PC-3 (cell line): ENCODE measurements at regions not wholly inside any gene's neighbourhood (a gene's known extent, or its start where the extent isn't known, plus 50 kb on each side); places are given as distances from the start of the nearest gene placed in this dataset.
"Not testable (repeated sequence)": the region's sequence is repeated elsewhere in the genome, so short reads cannot be mapped to it uniquely, and the experiment has no call there.

Source experiments
- ATAC-seq: fragments of 200-7000 bp; cut with Tn5 transposase; 2 replicates; pipeline ENCODE4 v1.9.1; 2020; ENCODE audit warnings: mild to moderate bottlenecking, moderate library complexity
- BruUV-seq: library from RNA; stranded (reverse); fragments of 400-500 nt; replicated peaks from 2 replicates; lab custom pipeline; 2021; lab: Mats Ljungman, UMichigan
- CTCF ChIA-PET: fragments of 300-600 bp; sonication (Branson Sonifier 250); formaldehyde crosslinking; loops from one replicate; lab custom pipeline; 2022; ENCODE audit warnings: antibody characterized with exemption; lab: Charles Lee
- POLR2A ChIA-PET: fragments of 300-600 bp; sonication (Branson Sonifier 250); formaldehyde crosslinking; loops from one replicate; lab custom pipeline; 2022; ENCODE audit warnings: antibody characterized with exemption; ENCODE audit not compliant: unreplicated experiment; lab: Charles Lee
- DNase-seq: peaks from one replicate; pipeline ENCODE4 v3.0.0-alpha.2; 2015
- H2AFZ ChIP-seq: fragments of 300-600 bp; sonication (generic); 2 replicates; pipeline ENCODE4 v1.6.0; 2016; ENCODE audit warnings: antibody characterized with exemption, low read length
- H3F3A ChIP-seq: fragments of 300-600 bp; sonication (generic); one replicate; pipeline ENCODE4 v1.6.0; 2017; ENCODE audit warnings: antibody characterized with exemption, low read length, control low read depth, mild to moderate bottlenecking; ENCODE audit not compliant: unreplicated experiment
- H3K27ac ChIP-seq: fragments of 300-600 bp; sonication (generic); 2 replicates; pipeline ENCODE4 v1.5.1; 2016; ENCODE audit warnings: mild to moderate bottlenecking, low read length
- H3K27me3 ChIP-seq: fragments of 300-600 bp; sonication (generic); 2 replicates; pipeline ENCODE4 v1.6.1; 2016; ENCODE audit warnings: low read length, mixed read lengths
- H3K36me3 ChIP-seq: fragments of 300-600 bp; sonication (generic); 2 replicates; pipeline ENCODE4 v1.6.1; 2016; ENCODE audit warnings: low read depth, mixed run types, low read length, mixed read lengths
- H3K4me1 ChIP-seq: fragments of 300-600 bp; sonication (generic); 2 replicates; pipeline ENCODE4 v1.5.1; 2016; ENCODE audit warnings: low read length; ENCODE audit not compliant: insufficient read depth
- H3K4me2 ChIP-seq: fragments of 300-600 bp; sonication (generic); 2 replicates; pipeline ENCODE4 v1.6.0; 2016; ENCODE audit warnings: low read length
- H3K4me3 ChIP-seq: fragments of 300-600 bp; sonication (generic); 2 replicates; pipeline ENCODE4 v1.5.1; 2016; ENCODE audit warnings: mild to moderate bottlenecking, low read length, mixed read lengths
- H3K79me2 ChIP-seq: fragments of 300-600 bp; sonication (generic); 2 replicates; pipeline ENCODE4 v1.6.1; 2017; ENCODE audit warnings: low read length, mixed read lengths
- H3K9ac ChIP-seq: fragments of 300-600 bp; sonication (generic); 2 replicates; pipeline ENCODE4 v1.6.0; 2016; ENCODE audit warnings: mild to moderate bottlenecking, low read length
- H3K9me2 ChIP-seq: fragments of 300-600 bp; sonication (generic); replicated peaks from 2 replicates; pipeline ENCODE4 v1.6.1; 2016; ENCODE audit warnings: mixed run types, low read length, mixed read lengths
- H3K9me3 ChIP-seq: fragments of 300-600 bp; sonication (generic); 2 replicates; pipeline ENCODE4 v1.6.1; 2016; ENCODE audit warnings: low read length, mixed read lengths
- H4K20me1 ChIP-seq: fragments of 300-600 bp; sonication (generic); 2 replicates; pipeline ENCODE4 v1.6.1; 2016; ENCODE audit warnings: low read length, mixed read lengths
- EZH2 ChIP-seq: fragments of 300-600 bp; sonication (generic); IDR thresholded peaks from one replicate; pipeline ENCODE4 v1.6.1; 2017; ENCODE audit warnings: antibody characterized with exemption, mild to moderate bottlenecking, low read length; ENCODE audit not compliant: unreplicated experiment
- EZH2phosphoT487 ChIP-seq: fragments of 300-600 bp; sonication (generic); IDR thresholded peaks from 2 replicates; pipeline ENCODE4 v1.6.1; 2018; ENCODE audit warnings: mild to moderate bottlenecking, antibody characterized with exemption, low read length, borderline replicate concordance
- intact Hi-C: fragments of 100-400 bp; cut with micrococcal nuclease; formaldehyde crosslinking; loops from 2 replicates; pipeline ENCODE4 v1.9.0; 2023
- TF ChIP-seq, protein P1 (sequence below): fragments of 300-600 bp; sonication (generic); conservative IDR thresholded peaks from 2 replicates; pipeline ENCODE4 v1.5.1; 2017; ENCODE audit warnings: antibody characterized with exemption, low read depth, mild to moderate bottlenecking, low read length

DNA sequence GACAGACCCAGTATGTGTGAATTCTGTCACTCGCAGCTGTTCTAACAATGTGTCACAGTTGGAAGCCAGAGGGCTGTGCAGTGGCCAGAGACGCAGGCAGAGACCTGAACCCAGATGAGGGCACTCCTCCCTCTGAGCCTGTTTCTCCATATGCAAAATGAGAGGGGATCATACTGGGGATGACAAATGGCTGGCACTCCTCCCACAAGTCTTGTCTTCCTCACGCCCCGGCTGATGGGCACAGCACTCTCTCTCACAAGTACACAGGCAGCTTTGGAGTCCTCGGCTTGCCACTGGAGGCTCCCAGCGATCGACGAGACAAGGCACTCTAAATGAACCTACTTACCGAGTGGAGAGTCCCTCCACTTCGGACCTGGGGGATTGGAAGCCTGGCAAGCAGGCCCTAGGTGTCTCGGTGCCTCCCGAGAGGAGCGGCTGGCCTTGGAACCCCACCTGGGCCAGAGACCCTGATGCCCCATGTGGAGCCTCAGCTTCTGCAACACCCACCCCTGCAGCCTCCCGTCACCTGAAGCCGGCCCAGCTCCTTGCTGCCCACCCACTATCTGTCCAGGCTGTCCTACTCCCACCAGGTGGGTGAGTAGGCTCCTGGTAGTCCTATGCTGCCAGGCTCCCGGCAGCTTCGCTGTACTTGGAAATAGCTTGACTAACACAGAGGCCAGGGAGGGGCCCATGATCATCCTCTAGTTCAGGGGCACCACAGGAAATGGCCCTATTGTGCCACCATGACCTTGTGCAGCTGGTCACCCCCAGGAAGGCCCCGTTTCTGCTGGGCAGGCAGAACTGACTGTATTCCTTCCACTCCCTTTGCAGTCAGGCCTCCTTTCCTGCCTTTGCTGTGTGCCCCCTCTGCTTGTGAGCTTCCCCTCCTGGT is 65.0 kb upstream of the IQSEC1 start:
- H3K36me3 ChIP-seq = no peaks in the 10 kb centered on the region
- DNase-seq (no peak), ATAC-seq (no peak)
- H2AFZ ChIP-seq = no peak overlapping the region
- H3K9ac ChIP-seq = no peak overlapping the region
- no peaks in the 10 kb centered on the region for H3K9me3 ChIP-seq
- no peak overlapping the region for H3K27ac ChIP-seq
- H3F3A ChIP-seq = no peaks in the 10 kb centered on the region
- no peaks in the 10 kb centered on the region for H3K4me1 ChIP-seq
- no peaks in the 10 kb centered on the region for H3K79me2 ChIP-seq
- intact Hi-C loops = no loop called here
- ChIA-PET POLR2A (interaction anchor here (0.6 kb wide), 1 partner anchor 105 kb away, joined by 3 read pairs; no protein-coding TSS in a partner anchor), CTCF (no interaction called here)
- H3K9me2 ChIP-seq = no peaks in the 10 kb centered on the region
- no peaks in the 10 kb centered on the region for H3K27me3 ChIP-seq
- H4K20me1 ChIP-seq = no peaks in the 10 kb centered on the region
- TF ChIP-seq, protein P1, sequence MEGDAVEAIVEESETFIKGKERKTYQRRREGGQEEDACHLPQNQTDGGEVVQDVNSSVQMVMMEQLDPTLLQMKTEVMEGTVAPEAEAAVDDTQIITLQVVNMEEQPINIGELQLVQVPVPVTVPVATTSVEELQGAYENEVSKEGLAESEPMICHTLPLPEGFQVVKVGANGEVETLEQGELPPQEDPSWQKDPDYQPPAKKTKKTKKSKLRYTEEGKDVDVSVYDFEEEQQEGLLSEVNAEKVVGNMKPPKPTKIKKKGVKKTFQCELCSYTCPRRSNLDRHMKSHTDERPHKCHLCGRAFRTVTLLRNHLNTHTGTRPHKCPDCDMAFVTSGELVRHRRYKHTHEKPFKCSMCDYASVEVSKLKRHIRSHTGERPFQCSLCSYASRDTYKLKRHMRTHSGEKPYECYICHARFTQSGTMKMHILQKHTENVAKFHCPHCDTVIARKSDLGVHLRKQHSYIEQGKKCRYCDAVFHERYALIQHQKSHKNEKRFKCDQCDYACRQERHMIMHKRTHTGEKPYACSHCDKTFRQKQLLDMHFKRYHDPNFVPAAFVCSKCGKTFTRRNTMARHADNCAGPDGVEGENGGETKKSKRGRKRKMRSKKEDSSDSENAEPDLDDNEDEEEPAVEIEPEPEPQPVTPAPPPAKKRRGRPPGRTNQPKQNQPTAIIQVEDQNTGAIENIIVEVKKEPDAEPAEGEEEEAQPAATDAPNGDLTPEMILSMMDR = no peak
- TF ChIP-seq EZH2phosphoT487 (no peak), EZH2 (no peak)
- no TSS peak for BruUV-seq
- no peak overlapping the region for H3K4me3 ChIP-seq
- H3K4me2 ChIP-seq = no peak overlapping the region

GRCh38 chr3:13136848-13137247 is 63.6 kb upstream of the IQSEC1 start:
- H3K27ac ChIP-seq, H3K9me2 ChIP-seq, H3K9me3 ChIP-seq, BruUV-seq, H3K9ac ChIP-seq, H3K36me3 ChIP-seq, H3K4me2 ChIP-seq, H3F3A ChIP-seq, H3K27me3 ChIP-seq, H3K4me3 ChIP-seq, ATAC-seq, H3K79me2 ChIP-seq, POLR2A ChIA-PET, H3K4me1 ChIP-seq, CTCF ChIA-PET, DNase-seq, intact Hi-C loops, H4K20me1 ChIP-seq, H2AFZ ChIP-seq: not testable (repeated sequence)

- H4K20me1 ChIP-seq = no peaks in the 10 kb centered on the region
- no peak overlapping the region for H3K4me3 ChIP-seq
- no peaks in the 10 kb centered on the region for H3K79me2 ChIP-seq
- ATAC-seq (no peak; the same call in 1 of the 2 replicates), DNase-seq (no peak)
- H2AFZ ChIP-seq = no peak overlapping the region
- H3K9me3 ChIP-seq = no peaks in the 10 kb centered on the region
- no peak overlapping the region for H3K9ac ChIP-seq
- H3K36me3 ChIP-seq = no peaks in the 10 kb centered on the region
- no peak overlapping the region for H3K27ac ChIP-seq
- no peaks in the 10 kb centered on the region for H3K4me1 ChIP-seq
- no peaks in the 10 kb centered on the region for H3F3A ChIP-seq
- TF ChIP-seq EZH2 (no peak), EZH2phosphoT487 (no peak)
- TF ChIP-seq, protein P1 = no peak
- intact Hi-C loops = no loop called here
- CTCF ChIA-PET = no interaction called here
- H3K9me2 ChIP-seq = no peaks in the 10 kb centered on the region
- no TSS peak for BruUV-seq
- no peak overlapping the region for H3K4me2 ChIP-seq
- no peaks in the 10 kb centered on the region for H3K27me3 ChIP-seq
- POLR2A ChIA-PET = no interaction called here
Measured at GRCh38 chr3:13136426-13136825, 63.2 kb upstream of the IQSEC1 start.
